Fibroblast of the conjunctiva (primary cell): ENCODE measurements at regions not wholly inside any gene's neighbourhood (a gene's known extent, or its start where the extent isn't known, plus 50 kb on each side); places are given as distances from the start of the nearest gene placed in this dataset.
"Not testable (repeated sequence)": the region's sequence is repeated elsewhere in the genome, so short reads cannot be mapped to it uniquely, and the experiment has no call there.

Source experiments
- DNase-seq: peaks from one replicate; pipeline ENCODE4 v3.0.0-alpha.2; 2010; ENCODE audit warnings: low read depth

DNA sequence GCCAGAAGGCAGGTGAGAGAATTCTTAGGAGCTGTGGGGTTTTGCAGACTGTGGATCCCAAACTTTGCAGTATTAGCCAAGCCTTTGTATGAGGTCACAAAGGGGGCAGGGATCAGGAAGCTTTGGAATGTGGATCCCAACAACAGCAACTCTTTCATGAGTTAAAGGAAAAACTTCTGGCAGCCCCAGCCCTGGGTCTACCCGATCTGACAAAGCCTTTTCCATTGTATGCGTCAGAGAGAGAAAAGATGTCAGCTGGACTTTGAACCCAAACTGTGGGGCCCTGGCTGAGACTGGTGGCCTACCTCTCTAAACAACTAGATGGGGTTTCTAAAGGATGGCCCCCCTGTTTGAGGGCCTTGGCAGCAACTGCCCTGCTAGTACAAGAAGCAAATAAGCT is 101.8 kb upstream of the OSBPL11 start:
- not testable (repeated sequence) for DNase-seq

DNA sequence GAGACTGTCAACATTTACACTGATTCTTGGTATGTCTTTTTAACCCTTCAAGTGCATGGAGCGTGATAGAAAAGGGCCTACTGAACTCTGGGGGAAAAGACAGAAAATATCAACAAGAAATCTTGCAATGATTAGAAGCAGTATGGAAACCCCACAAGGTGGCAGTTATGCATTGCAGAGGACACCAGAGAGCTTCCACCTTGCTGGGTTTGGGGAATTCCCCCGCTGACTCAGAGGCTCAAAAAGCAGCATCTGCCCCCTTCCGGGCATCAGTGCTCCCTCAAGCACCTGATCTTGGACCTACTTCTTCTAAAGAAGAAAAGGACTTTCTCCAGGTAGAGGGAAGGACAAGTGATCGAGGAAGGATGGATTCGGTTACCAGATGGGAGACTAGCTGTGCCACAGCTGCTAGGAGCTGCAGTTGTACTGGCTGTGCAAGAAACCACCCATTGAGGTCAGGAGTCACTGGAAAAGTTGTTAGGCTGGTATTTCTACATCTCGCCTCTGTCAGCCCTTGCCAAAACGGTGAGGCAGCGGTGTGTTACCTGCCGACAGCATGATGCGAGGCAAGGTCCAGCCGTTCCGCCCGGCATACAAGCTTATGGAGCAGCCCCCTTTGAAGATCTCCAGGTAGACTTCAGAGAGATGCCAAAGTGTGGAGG is 102.8 kb upstream of the OSBPL11 start:
- DNase-seq = not testable (repeated sequence)

DNA sequence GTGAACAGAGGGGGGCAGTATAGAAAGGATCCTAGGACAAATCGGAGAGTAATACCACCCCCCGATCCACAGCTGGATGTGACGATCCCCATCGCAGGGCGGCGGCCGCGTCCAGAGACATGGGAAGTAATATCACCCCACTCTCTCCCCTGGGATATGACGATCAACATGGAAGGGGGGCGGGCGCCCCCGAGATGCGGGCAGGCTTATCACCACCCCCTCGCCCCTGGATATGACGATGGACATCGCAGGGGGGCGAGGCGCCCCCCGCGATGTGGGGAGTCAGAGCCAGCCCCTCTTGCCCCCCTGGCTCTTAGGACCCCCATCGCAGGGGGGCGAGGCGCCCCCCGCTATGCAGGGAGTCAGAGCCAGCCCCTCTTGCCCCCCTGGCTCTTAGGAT is 120.4 kb upstream of the OSBPL11 start:
- DNase-seq = no peak

DNA sequence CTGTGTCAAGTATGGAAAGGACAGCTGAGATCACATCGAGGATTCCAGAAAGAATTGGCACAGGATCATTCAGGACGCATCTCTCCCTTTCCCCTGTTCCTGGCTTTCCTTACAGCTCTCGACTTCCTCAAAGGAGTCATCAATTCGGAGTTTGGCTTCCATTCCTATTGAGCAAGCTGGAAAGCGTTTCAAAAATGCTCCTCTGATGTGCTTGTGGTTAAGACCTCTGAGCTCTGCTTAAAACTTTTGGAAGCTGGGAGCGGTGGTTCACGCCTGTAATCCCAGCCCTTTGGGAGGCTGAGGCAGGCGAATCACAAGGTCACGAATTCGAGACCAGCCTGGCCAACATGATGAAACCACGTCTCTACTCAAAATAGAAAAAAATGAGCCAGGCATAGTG is 136.9 kb upstream of the OSBPL11 start:
- DNase-seq = not testable (repeated sequence)

DNA sequence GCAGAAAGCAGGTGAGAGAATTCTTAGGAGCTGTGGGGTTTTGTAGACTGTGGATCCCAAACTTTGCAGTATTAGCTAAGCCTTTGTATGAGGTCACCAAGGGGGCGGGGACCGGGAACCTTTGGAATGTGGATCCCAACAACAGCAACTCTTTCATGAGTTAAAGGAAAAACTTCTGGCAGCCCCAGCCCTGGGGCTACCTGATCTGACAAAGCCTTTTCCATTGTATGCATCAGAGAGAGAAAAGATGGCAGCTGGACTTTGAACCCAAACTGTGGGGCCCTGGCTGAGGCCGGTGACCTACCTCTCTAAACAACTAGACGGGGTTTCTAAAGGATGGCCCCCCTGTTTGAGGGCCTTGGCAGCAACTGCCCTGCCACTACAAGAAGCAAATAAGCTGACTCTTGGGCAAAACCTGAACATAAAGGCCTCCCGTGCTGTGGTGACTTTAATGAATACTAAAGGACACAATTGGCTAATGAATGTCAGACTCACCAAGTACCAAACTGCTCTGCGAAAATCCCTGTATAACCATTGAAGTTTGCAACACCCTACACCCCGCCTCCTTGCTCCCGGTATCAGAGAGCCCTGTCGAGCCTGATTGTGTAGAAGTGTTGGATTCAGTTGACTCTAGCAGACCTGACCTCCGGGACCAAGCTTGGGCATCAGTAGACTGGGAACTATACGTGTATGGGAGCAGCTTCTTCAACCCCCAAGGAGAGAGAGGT is 146.9 kb upstream of the OSBPL11 start:
- not testable (repeated sequence) for DNase-seq

DNA sequence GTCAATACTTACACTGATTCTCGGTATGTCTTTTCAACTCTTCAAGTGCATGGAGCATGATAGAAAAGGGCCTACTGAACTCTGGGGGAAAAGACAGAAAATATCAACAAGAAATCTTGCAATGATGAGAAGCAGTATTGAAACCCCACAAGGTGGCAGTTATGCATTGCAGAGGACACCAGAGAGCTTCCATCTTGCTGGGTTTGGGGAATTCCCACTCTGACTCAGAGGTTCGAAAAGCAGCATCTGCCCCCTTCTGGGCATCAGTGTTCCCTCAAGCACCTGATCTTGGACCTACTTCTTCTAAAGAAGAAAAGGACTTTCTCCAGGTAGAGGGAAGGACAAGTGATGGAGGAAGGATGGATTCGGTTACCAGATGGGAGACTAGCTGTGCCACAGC is 147.5 kb upstream of the OSBPL11 start:
- not testable (repeated sequence) for DNase-seq

DNA sequence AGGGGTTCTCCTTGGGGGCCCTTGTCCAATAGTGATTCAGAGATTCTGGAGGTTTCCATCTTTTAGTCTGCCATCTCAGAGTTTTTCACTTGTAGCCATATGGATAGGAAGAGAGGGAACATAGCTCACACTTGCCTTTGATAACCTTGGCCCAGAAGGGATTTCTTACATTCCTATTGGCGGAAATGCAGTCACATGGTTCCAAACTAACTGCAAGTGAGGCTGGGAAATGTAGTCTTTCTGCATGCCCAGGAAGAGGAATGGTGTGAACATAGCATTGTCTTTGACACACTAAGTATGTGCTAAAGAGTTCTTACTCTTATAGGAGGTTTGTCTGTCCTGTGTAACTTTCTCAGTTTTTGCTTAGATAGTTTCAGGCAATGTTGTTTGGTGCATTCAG is 161.8 kb upstream of the OSBPL11 start:
- not testable (repeated sequence) for DNase-seq

DNA sequence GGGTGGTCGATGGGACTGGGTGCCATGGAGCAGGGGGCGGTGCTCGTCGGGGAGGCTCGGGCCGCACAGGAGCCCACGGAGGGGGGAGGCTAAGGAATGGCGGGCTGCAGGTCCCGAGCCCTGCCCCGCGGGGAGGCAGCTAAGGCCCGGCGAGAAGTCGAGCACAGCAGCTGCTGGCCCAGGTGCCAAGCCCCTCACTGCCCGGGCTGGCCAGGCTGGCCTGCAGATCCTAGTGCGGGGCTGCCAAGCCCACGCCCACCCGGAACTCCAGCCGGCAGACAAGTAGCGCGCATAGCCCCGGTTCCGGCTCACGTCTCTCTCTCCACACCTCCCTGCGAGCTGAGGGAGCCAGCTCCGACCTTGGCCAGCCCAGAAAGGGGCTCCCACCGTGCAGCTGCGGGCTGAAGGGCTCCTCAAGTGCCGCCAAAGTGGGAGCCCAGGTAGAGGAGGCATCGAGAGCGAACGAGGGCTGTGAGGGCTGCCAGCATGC is 163.4 kb upstream of the OSBPL11 start:
- not testable (repeated sequence) for DNase-seq

DNA sequence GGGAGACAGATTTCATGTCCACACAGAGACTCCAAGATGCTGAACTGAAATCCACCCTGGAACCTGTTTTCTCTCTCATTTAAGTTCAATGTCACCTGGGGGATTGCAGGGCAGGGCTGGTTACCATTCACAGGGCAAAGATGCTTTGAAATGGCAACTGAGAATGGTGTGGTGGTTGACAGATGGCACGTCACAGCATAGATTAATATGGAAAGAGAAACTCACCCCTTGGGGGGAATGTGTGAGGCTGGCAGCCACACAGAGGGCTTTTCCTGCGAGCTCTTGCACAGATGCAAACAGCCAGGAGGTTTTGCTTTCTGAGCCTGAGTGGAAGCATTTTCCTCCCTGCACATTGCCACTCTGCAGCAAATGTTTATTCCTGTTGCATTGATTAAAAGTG is 167.3 kb upstream of the OSBPL11 start:
- DNase-seq = not testable (repeated sequence)

DNA sequence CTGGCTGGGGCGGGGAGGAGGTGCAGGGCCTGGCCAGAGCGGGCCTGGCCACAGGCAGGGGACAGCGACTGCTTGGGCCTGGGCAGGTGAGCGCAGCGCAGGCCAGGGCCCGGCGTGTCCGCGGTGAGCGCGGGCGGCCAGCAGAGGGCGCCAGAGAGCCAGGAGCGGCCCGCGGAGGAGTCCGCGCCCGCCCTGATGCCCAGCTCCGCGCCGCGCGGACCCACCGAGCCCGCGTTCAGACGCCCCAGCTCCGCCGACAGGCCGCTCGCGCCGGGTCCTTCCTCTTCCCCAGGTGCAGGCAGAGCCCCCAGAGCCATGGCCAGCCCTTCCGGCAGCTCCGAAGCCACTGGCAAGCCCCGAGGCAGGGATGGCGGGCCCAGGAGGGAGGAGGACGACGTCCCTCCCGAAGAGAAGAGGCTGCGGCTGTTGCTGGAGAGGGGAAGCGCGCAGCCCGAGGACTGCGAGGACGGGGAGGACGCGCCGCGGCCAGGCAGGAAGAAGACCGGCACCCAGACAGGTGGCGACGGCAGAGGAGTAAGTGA is 171.1 kb upstream of the OSBPL11 start:
- DNase-seq = not testable (repeated sequence)

DNA sequence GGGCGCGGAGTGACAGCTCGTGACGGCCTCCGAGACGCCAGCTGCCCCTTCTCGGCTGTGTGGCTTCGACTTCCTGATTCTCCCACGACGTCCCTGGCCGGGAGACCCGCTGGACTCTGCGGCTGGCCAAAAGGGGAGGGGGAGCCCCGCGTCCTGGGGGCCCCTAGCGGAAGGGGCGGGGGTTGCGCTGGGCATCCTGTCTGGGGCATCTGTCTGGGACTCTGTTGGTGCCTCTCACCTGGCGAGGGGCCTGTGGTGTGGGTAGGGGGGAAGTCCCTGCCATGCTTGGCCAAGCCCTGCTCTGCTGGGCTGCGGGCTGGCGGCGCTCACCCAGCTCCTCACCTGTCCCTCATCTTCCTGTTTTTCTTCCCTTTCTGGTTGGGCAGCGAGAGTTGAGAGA is 171.6 kb upstream of the OSBPL11 start:
- not testable (repeated sequence) for DNase-seq

DNA sequence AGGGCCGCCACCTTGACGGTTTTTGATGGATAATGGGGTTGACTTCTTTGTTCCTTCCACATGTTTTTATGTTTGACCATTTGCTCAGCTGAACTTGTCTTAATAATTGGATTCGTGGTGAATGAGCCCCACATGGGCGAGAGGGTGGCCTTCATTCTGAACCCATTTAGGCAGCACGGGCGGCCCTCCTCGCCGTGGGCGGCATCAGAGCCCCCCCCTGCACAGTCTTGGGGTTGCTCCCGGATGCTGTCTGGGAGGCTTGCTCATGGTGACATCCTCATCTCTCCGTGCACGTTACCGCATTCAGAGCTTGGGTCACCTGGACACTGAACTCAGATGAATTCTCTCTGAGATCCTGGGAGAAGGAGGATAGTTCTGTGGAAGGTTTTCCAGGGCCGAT is 172.3 kb upstream of the OSBPL11 start:
- no peak for DNase-seq

DNA sequence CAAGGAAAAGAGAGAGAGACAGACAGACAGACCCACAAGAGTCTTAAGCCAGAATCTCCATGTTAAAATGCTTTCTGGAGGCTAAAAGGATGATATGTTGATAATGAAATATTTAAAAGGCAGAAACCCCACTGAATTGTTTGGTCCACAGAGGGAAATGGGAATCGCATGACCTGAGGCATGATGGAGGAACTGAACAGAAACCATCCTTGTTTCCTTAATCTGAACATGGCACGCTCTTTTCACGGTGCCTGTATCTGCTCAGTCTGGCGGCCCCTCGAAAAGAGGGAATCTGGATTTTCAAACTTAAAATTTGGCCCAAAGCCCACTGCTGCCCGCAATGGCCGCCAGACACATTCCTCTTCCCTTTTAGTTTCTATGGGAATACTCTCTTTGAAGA is 173.5 kb upstream of the OSBPL11 start:
- DNase-seq = not testable (repeated sequence)

DNA sequence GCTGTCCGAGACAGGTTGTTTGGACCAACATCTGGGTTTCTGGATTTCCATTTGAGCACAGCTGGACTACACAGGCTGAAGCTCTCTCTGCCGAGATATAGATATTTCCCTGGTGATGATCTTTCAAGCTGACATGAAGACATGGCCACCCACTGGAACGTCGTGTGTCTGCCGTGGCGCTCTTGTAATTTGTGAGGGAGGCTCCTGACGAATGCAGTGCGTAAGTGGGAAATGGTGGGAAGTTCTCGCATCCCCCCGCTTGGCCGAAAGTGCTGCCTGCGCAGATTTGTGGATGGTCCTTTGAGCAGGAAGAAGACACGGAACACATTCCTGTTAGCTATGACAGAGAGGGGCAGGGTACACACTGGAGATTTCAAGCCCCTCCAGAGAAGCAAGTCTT is 176.2 kb upstream of the OSBPL11 start:
- DNase-seq = not testable (repeated sequence)

DNA sequence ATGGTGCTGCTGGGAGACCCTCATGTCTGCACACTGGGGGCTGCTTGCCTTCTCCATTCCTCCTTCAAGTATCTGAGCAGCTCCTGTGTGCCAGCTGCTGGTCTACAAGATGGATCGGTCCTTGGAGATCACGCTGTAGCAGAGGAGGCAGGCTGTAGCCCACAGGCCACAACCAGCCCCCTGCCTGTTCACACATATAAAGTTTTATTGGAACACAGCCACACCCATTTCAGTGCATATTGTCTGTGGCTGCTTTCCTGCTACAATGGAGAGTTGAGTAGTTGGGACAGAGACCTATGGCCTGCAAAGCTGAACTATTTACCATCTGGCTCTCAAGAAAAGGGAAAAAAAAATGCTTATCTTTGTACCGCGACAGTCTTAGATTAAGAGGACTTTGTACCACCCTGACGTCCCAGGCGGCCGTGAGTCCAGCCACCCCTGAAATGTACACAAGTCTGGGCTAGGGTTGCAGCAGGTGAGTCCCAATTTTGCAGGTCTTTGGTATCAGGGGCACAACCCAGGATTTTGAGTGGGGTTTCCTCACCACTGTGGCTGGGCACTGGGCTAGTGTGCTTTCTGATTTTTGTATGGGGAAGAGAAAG is 179.2 kb upstream of the OSBPL11 start:
- DNase-seq = not testable (repeated sequence)

DNA sequence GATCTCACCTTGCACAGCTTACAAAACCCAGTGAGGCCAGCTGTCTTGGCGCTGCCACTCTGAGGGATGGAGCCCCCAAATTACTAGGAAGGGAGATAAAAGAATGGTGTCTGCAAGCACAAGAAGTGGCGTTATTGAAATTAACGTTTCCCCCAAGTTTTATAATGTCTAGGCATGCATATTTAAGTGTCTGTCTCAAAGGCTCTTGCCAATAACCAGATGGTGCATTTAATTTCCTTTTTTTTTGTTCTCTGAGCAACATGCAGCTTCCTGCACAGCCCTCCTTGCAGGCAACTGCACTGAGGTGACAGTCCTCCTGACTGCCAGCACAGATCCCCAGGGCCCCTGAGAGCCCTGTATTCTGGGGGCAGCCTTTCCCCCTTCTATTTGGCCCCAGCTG is 179.8 kb upstream of the OSBPL11 start:
- DNase-seq = not testable (repeated sequence)

DNA sequence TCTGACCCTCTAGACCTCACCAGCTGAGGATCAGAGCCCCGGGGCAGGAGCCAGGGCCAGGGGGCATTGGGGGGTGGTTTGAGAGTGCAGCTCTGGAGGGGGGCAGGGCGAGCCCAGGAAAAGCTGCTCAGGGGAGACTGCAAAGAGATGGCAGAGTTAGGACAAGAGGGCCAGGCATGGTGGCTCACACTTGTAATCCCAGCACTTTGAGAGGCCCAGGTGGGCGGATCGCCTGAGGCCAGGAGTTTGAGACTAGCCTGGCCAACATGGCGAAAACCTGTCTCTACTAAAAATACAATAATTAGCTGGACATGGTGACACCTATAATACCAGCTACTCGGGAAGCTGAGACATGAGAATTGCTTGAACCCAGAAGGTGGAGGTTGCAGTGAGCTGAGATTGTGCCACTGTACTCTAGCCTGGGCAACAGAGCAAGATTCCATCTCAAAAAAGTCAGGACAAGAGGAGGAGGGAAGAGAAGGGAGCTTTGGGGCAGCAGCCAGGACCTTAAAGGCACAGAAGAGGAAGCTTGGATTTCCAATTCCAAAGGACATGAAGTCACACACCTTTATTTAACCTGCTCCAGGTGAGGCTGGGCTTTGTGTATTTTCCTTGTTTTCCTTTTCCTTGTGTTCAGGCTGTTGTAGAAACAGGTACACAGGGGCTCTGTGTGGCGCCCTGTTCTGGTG is 180.5 kb upstream of the OSBPL11 start:
- not testable (repeated sequence) for DNase-seq

DNA sequence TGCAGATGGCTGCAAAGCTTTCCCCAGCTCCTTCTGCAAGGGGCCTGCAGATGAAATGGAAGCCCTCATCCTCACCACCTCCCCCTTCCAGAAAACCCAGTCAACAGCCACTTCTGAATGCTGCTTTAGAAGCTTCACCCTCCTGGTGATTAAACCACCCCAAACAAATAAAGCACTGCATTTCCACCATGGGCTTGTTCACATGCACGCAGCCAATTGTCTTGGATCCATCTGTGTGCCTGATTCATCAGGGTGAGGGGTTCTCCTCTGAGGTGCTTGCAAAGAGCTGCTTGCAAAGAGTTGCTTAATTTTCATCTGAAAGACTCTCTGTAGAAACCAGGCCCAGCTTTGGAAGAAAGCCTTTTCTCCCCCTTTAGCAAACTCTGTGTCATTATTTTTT is 184.0 kb upstream of the OSBPL11 start:
- not testable (repeated sequence) for DNase-seq

DNA sequence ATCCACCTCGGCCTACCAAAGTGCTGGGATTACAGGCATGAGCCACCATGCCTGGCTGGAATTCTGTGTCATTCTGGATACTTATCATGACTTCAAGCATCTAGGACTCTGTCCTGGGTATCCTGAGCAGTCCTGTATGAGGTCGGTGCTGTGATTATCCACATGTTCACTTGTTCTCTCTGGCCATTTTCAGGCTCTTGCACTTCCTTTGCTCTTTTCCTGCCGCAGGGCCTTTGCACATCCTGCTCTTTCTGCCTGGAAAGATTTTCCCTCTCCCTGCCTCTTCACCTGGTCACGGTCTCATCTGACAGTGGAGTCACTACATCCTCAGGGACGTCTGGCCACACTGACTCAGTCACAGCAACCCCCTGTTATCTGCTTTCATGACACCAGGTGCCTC is 184.6 kb upstream of the OSBPL11 start:
- not testable (repeated sequence) for DNase-seq

DNA sequence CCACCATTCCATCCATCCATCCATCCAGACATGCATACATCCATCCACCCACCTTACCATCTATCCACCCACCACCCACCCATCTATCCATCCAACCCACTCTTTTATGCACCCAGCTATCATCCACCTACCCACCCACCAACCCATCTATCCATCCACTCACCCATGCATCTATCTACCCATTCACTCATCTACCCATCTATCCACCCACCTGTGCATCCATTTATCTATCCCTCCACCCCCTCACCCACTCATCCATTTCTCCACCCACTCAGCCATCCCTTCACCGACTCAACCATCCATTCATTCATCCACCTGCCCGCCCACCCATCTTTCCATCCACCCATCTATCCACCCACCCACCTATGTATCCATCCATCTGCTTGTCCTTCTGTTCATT is 186.4 kb upstream of the OSBPL11 start:
- not testable (repeated sequence) for DNase-seq

DNA sequence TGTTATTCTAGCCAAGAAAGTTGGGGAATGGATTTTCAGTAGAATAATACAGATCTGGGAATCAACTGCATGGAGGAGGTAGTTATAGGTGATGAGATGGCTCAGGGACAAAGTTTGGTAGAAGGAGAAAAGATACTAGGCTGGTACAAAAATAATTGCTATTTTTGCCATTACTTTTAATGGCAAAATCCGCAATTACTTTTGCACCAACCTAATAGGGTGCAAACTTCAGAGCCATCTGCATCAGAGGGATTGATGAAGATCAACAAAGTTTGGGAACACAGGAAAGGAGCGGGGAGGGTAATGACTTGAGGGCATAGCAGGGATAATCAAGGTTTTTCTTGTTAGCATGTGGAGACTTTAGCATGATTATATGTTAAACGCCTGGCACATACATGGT is 178.7 kb upstream of the ROPN1B start:
- not testable (repeated sequence) for DNase-seq

DNA sequence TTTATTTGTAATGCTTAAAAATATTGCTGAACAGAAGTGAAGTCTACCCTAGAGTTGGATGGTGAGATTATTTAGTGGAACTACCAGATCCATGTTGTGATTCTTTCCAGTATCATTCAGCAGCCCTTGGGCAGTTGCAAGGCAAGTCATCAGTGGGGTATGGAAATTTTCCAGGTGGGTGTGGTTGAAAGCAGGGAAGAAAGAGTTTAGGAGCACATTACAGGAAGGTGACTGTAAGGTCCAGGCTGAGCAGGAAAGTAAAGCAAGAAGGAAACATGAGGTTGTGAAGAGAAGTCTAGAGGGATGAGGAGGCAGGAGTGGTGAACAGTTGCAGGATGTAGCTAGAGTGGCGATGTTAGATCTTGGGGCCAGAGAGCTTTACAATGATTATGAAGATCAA is 178.0 kb upstream of the ROPN1B start:
- DNase-seq = not testable (repeated sequence)
